ENCODE measurements at regions not wholly inside any gene's neighbourhood (a gene's known extent, or its start where the extent isn't known, plus 50 kb on each side); places are given as distances from the start of the nearest gene placed in this dataset.

DNA sequence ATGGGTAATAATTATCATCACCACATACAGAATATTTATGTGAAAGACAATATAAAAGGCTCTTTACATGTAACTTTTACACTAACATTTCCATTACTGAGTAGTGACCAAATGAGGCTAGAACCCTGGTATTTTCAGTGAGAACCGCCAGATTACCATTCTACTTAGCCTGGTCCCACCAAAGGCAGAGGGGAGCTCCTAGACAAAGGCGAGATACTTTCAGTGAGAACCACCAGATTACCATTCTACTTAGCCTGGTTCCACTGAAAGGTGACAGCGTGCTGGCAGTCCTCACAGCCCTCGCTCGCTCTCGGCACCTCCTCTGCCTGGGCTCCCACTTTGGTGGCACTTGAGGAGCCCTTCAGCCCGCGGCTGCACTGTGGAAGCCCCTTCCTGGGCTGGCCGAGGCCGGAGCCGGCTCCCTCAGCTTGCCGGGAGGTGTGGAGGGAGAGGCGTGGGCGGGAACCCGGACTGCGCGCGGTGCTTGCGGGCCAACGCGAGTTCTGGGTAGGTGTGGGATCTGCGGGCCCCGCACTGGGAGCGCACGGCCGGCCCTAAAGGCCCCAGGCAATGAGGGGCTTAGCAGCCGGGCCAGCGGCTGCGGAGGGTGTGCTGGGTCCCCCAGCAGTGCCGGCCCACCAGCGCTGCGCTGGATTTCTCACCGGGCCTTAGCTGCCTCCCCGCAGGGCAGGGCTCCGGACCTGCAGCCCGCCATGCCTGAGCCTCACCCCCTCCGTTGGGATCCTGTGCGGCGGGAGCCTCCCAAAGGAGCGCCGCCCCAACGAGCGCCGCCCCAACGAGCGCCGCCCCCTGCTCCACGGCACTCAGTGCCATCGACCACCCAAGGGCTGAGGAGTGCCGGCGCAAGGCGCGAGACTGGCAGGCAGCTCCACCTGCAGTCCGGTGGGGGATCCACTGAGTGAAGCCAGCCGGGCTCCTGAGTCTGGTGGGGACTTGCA, 1276.1 kb downstream of the PCDH7 start:
- H3K27ac ChIP-seq (ENCODE audit: low read length), result no peak overlapping the region
- TF ChIP-seq, protein P1, sequence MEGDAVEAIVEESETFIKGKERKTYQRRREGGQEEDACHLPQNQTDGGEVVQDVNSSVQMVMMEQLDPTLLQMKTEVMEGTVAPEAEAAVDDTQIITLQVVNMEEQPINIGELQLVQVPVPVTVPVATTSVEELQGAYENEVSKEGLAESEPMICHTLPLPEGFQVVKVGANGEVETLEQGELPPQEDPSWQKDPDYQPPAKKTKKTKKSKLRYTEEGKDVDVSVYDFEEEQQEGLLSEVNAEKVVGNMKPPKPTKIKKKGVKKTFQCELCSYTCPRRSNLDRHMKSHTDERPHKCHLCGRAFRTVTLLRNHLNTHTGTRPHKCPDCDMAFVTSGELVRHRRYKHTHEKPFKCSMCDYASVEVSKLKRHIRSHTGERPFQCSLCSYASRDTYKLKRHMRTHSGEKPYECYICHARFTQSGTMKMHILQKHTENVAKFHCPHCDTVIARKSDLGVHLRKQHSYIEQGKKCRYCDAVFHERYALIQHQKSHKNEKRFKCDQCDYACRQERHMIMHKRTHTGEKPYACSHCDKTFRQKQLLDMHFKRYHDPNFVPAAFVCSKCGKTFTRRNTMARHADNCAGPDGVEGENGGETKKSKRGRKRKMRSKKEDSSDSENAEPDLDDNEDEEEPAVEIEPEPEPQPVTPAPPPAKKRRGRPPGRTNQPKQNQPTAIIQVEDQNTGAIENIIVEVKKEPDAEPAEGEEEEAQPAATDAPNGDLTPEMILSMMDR (IDR thresholded peaks at IDR 0.05), result no peak
- TF ChIP-seq TCF7L2 (IDR thresholded peaks at IDR 0.05; ENCODE audit: low read depth, low read length) (no peak), POLR2AphosphoS5 (IDR thresholded peaks at IDR 0.05; ENCODE audit: low read depth, low read length) (no peak), SIN3A (IDR thresholded peaks at IDR 0.05; ENCODE audit: borderline replicate concordance, insufficient read depth, low read depth, low read length) (no peak)
- no peak overlapping the region for H3K4me3 ChIP-seq (ENCODE audit: low read depth in 2 of 2, low read length in 2 of 2)
- intact Hi-C loops (cut with micrococcal nuclease; ENCODE audit: unreplicated experiment), result no loop called here
- in situ Hi-C loops (cut with HindIII; ENCODE audit: low pct_unique_long_range_greater_than_20kb, low sequenced_read_pairs), result no loop called here
- DNase-seq (ENCODE audit: low read depth, low spot score), result no peak
- ChIA-PET POLR2A (no interaction called here), CTCF (no interaction called here)
- H3K27me3 ChIP-seq (ENCODE audit: control insufficient read depth, insufficient read depth, low read length), result no peaks in the 10 kb centered on the region
- BruUV-seq (replicated peaks), result no TSS peak
- no peak for ATAC-seq
- H3K4me1 ChIP-seq (ENCODE audit: control insufficient read depth, insufficient read depth, low read length), result no peaks in the 10 kb centered on the region
- H3K36me3 ChIP-seq (ENCODE audit: control insufficient read depth, insufficient read depth, low read length), result no peaks in the 10 kb centered on the region
- H3K9me3 ChIP-seq (ENCODE audit: control insufficient read depth, insufficient read depth, low read depth, low read length), result no peaks in the 10 kb centered on the region

DNA sequence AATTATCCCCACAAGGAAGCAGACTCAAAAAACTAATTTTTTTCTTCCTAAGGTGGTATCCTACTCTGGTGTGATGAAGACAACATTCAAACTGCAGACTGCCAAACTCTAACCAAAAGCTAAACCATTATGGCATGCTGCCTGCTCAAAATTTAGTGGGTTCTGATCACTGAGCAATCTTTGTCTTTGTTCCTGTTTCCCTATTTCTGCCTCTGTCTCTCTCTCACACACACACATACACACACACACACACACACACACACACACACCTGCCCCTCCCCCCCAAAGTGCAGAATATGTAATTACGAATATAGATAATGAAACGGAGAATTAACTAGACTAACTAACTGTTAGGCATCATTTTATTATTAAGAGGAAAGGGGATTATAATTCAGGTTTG, 1278.6 kb downstream of the PCDH7 start:
- no TSS peak for BruUV-seq (replicated peaks)
- intact Hi-C loops (cut with micrococcal nuclease; ENCODE audit: unreplicated experiment) (no loop called here), in situ Hi-C loops (cut with HindIII; ENCODE audit: low pct_unique_long_range_greater_than_20kb, low sequenced_read_pairs) (no loop called here)
- Histone ChIP-seq H3K4me3 (ENCODE audit: low read depth in 2 of 2, low read length in 2 of 2) (no peak overlapping the region), H3K27ac (ENCODE audit: low read length) (no peak overlapping the region), H3K9me3 (ENCODE audit: control insufficient read depth, insufficient read depth, low read depth, low read length) (no peaks in the 10 kb centered on the region), H3K36me3 (ENCODE audit: control insufficient read depth, insufficient read depth, low read length) (no peaks in the 10 kb centered on the region), H3K27me3 (ENCODE audit: control insufficient read depth, insufficient read depth, low read length) (no peaks in the 10 kb centered on the region), H3K4me1 (ENCODE audit: control insufficient read depth, insufficient read depth, low read length) (no peaks in the 10 kb centered on the region; the same call in 1 of the 2 replicates)
- ChIA-PET POLR2A (no interaction called here), CTCF (no interaction called here)
- TF ChIP-seq, protein P1 (IDR thresholded peaks at IDR 0.05), result no peak
- no peak for TF ChIP-seq POLR2AphosphoS5 (IDR thresholded peaks at IDR 0.05; ENCODE audit: low read depth, low read length)
- no peak for TF ChIP-seq SIN3A (IDR thresholded peaks at IDR 0.05; ENCODE audit: borderline replicate concordance, insufficient read depth, low read depth, low read length)
- TF ChIP-seq, protein P2, sequence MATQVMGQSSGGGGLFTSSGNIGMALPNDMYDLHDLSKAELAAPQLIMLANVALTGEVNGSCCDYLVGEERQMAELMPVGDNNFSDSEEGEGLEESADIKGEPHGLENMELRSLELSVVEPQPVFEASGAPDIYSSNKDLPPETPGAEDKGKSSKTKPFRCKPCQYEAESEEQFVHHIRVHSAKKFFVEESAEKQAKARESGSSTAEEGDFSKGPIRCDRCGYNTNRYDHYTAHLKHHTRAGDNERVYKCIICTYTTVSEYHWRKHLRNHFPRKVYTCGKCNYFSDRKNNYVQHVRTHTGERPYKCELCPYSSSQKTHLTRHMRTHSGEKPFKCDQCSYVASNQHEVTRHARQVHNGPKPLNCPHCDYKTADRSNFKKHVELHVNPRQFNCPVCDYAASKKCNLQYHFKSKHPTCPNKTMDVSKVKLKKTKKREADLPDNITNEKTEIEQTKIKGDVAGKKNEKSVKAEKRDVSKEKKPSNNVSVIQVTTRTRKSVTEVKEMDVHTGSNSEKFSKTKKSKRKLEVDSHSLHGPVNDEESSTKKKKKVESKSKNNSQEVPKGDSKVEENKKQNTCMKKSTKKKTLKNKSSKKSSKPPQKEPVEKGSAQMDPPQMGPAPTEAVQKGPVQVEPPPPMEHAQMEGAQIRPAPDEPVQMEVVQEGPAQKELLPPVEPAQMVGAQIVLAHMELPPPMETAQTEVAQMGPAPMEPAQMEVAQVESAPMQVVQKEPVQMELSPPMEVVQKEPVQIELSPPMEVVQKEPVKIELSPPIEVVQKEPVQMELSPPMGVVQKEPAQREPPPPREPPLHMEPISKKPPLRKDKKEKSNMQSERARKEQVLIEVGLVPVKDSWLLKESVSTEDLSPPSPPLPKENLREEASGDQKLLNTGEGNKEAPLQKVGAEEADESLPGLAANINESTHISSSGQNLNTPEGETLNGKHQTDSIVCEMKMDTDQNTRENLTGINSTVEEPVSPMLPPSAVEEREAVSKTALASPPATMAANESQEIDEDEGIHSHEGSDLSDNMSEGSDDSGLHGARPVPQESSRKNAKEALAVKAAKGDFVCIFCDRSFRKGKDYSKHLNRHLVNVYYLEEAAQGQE (IDR thresholded peaks at IDR 0.05; ENCODE audit: insufficient read depth in 1 of 2, low read depth in 2 of 2, low read length in 1 of 2), result no peak
- TF ChIP-seq TCF7L2 (IDR thresholded peaks at IDR 0.05; ENCODE audit: low read depth, low read length), result no peak
- DNase-seq (ENCODE audit: low read depth, low spot score) (no peak), ATAC-seq (no peak)

Data from Panc1 (cell line).